GM12873 (cell line): ENCODE measurements at regions not wholly inside any gene's neighbourhood (a gene's known extent, or its start where the extent isn't known, plus 50 kb on each side); places are given as distances from the start of the nearest gene placed in this dataset.

Source experiments
- TF ChIP-seq, protein P1 (sequence below): IDR thresholded peaks from 2 replicates; pipeline ENCODE4 v1.5.1; 2012; ENCODE audit warnings: low read depth, mild to moderate bottlenecking, moderate library complexity, low read length, control low read depth; ENCODE audit not compliant: insufficient read depth; ENCODE audit errors: missing control alignments

DNA sequence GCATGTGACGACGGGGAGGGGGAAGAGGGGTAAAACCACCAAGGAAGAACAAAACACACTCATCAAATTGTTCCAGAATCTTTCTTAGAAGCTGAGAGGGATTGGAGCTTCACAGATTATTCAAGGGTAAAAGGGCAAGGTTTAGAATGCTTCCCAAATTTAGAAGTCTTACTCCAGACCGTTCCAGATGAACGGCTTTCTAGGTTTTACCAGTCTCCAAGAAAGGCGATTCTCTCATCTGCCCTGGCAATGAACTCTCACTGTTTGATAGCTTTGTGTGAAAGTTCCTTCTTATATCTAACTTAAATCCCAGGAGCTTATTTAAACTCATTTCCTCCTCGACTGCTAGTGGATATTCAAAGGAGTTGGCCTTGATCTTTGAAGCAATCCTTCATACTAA lies 124.3 kb upstream of the PRICKLE2 start:
- TF ChIP-seq, protein P1, sequence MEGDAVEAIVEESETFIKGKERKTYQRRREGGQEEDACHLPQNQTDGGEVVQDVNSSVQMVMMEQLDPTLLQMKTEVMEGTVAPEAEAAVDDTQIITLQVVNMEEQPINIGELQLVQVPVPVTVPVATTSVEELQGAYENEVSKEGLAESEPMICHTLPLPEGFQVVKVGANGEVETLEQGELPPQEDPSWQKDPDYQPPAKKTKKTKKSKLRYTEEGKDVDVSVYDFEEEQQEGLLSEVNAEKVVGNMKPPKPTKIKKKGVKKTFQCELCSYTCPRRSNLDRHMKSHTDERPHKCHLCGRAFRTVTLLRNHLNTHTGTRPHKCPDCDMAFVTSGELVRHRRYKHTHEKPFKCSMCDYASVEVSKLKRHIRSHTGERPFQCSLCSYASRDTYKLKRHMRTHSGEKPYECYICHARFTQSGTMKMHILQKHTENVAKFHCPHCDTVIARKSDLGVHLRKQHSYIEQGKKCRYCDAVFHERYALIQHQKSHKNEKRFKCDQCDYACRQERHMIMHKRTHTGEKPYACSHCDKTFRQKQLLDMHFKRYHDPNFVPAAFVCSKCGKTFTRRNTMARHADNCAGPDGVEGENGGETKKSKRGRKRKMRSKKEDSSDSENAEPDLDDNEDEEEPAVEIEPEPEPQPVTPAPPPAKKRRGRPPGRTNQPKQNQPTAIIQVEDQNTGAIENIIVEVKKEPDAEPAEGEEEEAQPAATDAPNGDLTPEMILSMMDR, result no peak

DNA sequence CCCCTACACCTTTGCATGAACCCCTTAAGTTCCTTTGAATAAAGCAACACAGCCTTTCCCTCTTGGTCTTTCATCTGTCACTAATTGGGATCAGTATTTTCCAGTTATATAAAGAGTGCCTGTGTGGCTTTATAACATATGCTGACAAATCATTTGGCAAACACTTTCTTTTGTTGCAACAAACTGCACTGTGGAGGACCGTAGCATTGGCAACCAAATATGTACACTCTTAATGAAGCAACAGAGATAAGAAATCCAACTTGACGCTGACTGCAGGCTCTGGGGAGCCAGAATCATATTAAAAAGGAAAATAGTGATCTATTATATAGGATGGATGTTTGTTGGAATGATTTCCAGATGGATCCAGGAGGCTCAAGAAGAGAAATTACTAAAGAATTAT lies 120.1 kb upstream of the PRICKLE2 start:
- TF ChIP-seq, protein P1, result no peak

DNA sequence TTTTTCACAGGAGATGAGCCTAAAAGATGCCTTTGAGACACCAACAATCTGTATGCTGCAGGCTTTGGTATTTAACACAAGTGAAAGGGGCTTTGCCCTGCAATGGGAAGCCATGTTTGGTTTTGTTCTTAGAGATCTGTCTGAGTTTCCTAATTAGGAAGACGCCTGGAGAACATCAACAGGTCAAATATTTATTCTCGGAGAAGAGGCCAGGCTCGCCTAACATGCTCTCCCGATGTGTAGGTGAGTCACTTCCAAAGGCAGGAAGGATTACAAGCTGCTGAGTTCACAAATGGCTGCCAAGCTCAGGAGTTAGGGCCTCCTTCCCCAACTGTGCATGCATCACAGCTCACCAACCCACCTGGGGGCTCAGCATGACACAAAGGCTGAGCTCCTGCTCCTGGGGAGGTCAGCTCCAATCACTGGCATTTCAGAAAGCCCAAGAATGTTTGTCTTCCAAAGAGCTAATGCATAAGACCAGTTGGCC lies 119.5 kb upstream of the PRICKLE2 start:
- TF ChIP-seq, protein P1, result no peak

DNA sequence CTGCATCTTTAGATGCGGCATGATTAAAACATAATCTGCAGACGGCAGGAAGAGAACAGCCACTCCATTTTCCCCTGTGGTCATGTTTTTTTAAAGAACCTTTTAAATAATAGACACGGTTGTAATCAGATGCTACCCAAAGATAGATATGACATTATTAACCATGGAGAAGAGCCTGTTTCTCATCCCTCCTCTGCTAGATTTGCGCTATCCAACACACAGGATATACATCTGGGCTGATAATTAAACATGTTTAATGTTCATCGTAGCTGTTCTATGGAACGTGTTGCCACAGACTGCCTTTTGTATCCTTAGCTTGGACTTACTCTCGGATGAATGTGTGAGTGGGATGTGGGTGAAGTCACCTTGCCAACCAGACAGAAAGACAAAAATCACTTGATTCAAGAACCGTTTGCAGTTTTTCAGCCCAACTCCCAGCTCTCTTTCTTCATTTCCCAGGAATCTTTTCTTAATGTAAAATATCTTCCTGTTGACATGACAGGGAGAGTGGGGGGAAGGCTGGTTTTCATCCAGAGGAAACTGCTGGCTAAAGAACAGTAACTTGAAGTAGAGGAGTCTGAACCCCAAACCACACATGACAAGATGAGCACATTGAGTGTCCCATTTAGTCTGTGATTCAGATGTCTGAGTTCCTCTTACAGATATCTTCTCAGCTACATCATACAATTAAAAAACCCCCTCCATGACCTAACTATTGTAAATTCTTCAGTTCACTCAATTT lies 118.6 kb upstream of the PRICKLE2 start:
- TF ChIP-seq, protein P1, result no peak

DNA sequence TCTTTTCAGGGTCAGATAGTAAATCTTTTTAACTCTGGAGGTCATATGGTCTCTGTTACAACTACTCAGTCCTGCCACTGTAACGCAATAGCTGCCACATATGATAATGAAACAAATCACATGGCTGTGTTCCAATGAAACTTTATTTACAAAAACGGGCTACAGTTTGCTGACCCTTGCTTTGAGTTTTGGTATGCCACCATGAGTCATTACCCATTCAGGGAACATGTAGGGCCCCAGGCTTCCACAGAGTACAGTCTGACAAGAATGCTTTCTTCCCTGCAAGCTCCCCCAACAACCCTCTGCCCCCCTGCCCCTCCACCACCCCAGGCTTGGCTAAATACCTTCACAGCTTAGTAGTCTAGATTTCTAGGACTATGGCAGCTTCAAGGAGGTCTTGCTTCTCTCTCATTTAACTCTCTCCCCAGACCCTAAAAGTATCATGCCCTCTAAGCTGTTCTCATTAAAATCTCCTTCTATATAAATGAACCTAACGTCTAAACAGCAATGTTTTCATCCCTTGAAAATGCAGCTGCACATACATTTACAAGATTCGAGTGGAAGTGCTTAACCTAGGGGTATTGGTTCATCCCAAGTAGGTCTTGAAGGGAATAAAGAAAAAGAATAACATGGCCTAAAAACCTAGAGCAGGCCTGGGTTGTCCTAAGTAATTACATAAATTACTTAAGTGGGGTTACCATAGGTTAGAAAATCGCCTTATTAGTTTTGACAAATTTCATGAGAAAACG lies 117.8 kb upstream of the PRICKLE2 start:
- TF ChIP-seq, protein P1, result no peak

DNA sequence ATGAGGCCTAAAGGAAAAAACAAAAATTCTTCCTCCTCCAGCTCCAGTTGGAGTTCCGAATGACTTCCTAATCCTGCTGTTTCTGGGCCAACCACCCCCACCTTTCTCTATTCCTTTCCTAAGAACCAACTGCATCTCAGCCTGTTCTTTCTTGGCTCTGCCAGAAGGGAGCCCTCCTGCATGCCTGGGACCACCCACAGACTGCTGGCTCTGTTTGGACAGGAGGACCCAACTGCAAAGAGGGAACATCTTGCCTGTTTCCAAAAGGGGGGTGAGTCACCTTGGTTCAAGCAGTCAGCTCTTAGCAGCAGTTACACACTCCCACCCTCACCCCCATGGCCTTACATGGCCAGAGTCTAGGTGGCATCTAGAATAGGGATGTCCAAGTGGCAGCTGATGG lies 116.0 kb upstream of the PRICKLE2 start:
- TF ChIP-seq, protein P1, result no peak

DNA sequence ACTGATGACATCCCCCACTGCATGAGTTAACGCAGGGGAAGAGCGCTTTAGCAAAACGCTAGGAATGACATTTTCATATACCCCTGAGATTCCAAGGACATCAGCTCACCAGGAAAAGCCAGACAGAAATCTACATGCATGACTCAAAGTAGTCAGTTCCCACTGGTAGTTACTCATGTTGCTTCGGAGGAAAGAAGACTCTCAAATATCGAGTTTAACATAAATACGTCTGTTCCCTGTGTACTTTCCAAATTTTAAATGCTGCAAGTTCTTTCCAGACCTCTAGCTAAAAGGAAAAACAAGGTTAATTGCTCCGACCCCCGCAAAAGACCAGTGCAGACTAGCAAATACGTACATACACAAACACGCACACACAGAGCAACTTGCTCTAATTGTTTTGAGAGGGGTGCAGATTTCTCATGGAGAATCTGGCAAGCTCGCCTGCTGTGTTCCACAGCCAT lies 115.4 kb upstream of the PRICKLE2 start:
- TF ChIP-seq, protein P1, result no peak
